MM.1S (cell line): ENCODE measurements at regions not wholly inside any gene's neighbourhood (a gene's known extent, or its start where the extent isn't known, plus 50 kb on each side); places are given as distances from the start of the nearest gene placed in this dataset.

Experiments
- DNase-seq: peaks from one replicate; pipeline ENCODE4 v3.0.0-alpha.2; 2015
- H2AFZ ChIP-seq: fragments of 300-600 bp; sonication (generic); 2 replicates; pipeline ENCODE4 v1.6.0; 2016; ENCODE audit warnings: antibody characterized with exemption, low read length
- H3F3A ChIP-seq: fragments of 300-600 bp; sonication (generic); 2 replicates; pipeline ENCODE4 v1.6.1; 2016; ENCODE audit warnings: mild to moderate bottlenecking, antibody characterized with exemption, low read length, moderate library complexity, mixed read lengths; ENCODE audit not compliant: insufficient read depth
- H3K27ac ChIP-seq: fragments of 300-600 bp; sonication (generic); 2 replicates; pipeline ENCODE4 v1.5.1; 2016; ENCODE audit warnings: mild to moderate bottlenecking, low read length
- H3K27me3 ChIP-seq: fragments of 300-600 bp; sonication (generic); replicated peaks from 2 replicates; pipeline ENCODE4 v1.6.0; 2016; ENCODE audit warnings: low read length; ENCODE audit not compliant: insufficient read depth
- H3K36me3 ChIP-seq: fragments of 300-600 bp; sonication (generic); replicated peaks from 2 replicates; pipeline ENCODE4 v1.6.1; 2016; ENCODE audit warnings: mild to moderate bottlenecking, low read length, mixed read lengths; ENCODE audit not compliant: insufficient read depth
- H3K4me1 ChIP-seq: fragments of 300-600 bp; sonication (generic); 2 replicates; pipeline ENCODE4 v1.6.1; 2016; ENCODE audit warnings: low read length, mixed read lengths
- H3K4me2 ChIP-seq: fragments of 300-600 bp; sonication (generic); 2 replicates; pipeline ENCODE4 v1.6.0; 2016; ENCODE audit warnings: low read depth, low read length
- H3K4me3 ChIP-seq: fragments of 300-600 bp; sonication (generic); 2 replicates; pipeline ENCODE4 v1.5.1; 2016; ENCODE audit warnings: low read length, mixed read lengths
- H3K79me2 ChIP-seq: fragments of 300-600 bp; sonication (generic); 2 replicates; pipeline ENCODE4 v1.6.1; 2016; ENCODE audit warnings: mixed run types, low read length, mixed read lengths
- H3K9ac ChIP-seq: fragments of 300-600 bp; sonication (generic); 2 replicates; pipeline ENCODE4 v1.6.1; 2016; ENCODE audit warnings: low read length, mixed read lengths
- H3K9me2 ChIP-seq: fragments of 300-600 bp; sonication (generic); replicated peaks from 2 replicates; pipeline ENCODE4 v1.6.1; 2016; ENCODE audit warnings: mild to moderate bottlenecking, low read length, mixed read lengths; ENCODE audit not compliant: insufficient read depth
- H3K9me3 ChIP-seq: fragments of 300-600 bp; sonication (generic); replicated peaks from 2 replicates; pipeline ENCODE4 v1.6.1; 2016; ENCODE audit warnings: mild to moderate bottlenecking, low read length, mixed read lengths; ENCODE audit not compliant: insufficient read depth
- H4K20me1 ChIP-seq: fragments of 300-600 bp; sonication (generic); 2 replicates; pipeline ENCODE4 v1.6.1; 2016; ENCODE audit warnings: mild to moderate bottlenecking, low read length, moderate library complexity, mixed read lengths; ENCODE audit not compliant: insufficient read depth
- EZH2 ChIP-seq: fragments of 300-600 bp; sonication (generic); optimal IDR thresholded peaks from 2 replicates; pipeline ENCODE3; 2017; ENCODE audit warnings: low read depth, mild to moderate bottlenecking, antibody characterized with exemption, low read length, mixed read lengths
- EZH2phosphoT487 ChIP-seq: fragments of 300-600 bp; sonication (generic); IDR thresholded peaks from 2 replicates; pipeline ENCODE4 v1.6.1; 2018; ENCODE audit warnings: antibody characterized with exemption, low read length
- TF ChIP-seq, protein P1 (sequence below): fragments of 300-600 bp; sonication (generic); IDR thresholded peaks from 2 replicates; pipeline ENCODE4 v1.5.1; 2016; ENCODE audit warnings: antibody characterized with exemption, low read length, mixed read lengths

DNA sequence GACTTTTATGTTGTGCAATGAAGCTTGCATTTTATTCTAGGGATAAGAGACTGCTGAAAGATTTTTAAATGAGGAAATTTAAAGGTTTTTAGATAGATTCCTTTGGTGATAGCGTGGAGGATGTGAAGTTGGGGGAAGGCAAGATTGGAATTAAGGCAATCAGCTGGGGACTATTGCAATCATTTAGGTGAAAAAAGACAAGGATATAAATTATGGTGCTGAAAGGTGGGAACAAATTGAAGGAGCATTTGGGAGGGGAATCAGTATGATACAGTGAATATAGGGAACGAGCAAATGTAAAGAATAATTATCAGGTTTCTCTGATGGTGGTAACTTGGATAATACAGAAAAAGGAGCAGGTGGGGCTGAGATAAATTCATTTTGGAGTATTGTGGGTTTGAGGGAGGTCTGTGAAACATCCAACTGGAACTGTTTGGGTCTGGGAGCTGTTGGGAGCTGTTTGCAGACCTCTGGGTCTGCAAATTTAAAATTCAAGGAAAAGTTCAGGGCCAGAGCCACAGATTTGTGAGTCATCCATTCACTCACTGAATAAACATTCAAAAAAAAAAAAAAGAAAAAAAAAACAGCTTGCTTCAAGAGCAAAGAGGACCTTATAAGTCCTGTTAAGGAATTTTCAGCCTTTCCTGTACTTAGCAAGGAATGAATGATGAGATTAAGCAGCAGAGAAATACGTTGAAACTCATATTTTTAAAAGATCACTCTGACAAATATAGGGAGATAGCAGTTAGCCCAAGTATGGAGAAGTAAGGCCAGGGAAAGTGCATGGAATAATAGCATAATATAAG lies 257.5 kb upstream of the FN1 start:
- DNase-seq = no peak
- H3K4me1 ChIP-seq = peaks cover 1% of the 10 kb centered on the region; the same call in 1 of the 2 replicates
- no peak overlapping the region for H2AFZ ChIP-seq
- no peaks in the 10 kb centered on the region for H3F3A ChIP-seq
- H3K4me3 ChIP-seq = no peak overlapping the region
- H4K20me1 ChIP-seq = no peaks in the 10 kb centered on the region
- H3K9me3 ChIP-seq = no peaks in the 10 kb centered on the region
- H3K27me3 ChIP-seq = no peaks in the 10 kb centered on the region
- TF ChIP-seq EZH2phosphoT487 (no peak), EZH2 (no peak)
- TF ChIP-seq, protein P1, sequence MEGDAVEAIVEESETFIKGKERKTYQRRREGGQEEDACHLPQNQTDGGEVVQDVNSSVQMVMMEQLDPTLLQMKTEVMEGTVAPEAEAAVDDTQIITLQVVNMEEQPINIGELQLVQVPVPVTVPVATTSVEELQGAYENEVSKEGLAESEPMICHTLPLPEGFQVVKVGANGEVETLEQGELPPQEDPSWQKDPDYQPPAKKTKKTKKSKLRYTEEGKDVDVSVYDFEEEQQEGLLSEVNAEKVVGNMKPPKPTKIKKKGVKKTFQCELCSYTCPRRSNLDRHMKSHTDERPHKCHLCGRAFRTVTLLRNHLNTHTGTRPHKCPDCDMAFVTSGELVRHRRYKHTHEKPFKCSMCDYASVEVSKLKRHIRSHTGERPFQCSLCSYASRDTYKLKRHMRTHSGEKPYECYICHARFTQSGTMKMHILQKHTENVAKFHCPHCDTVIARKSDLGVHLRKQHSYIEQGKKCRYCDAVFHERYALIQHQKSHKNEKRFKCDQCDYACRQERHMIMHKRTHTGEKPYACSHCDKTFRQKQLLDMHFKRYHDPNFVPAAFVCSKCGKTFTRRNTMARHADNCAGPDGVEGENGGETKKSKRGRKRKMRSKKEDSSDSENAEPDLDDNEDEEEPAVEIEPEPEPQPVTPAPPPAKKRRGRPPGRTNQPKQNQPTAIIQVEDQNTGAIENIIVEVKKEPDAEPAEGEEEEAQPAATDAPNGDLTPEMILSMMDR = no peak
- no peaks in the 10 kb centered on the region for H3K79me2 ChIP-seq
- H3K4me2 ChIP-seq = no peak overlapping the region
- H3K9me2 ChIP-seq = no peaks in the 10 kb centered on the region
- no peaks in the 10 kb centered on the region for H3K36me3 ChIP-seq
- no peak overlapping the region for H3K27ac ChIP-seq
- no peak overlapping the region for H3K9ac ChIP-seq

DNA sequence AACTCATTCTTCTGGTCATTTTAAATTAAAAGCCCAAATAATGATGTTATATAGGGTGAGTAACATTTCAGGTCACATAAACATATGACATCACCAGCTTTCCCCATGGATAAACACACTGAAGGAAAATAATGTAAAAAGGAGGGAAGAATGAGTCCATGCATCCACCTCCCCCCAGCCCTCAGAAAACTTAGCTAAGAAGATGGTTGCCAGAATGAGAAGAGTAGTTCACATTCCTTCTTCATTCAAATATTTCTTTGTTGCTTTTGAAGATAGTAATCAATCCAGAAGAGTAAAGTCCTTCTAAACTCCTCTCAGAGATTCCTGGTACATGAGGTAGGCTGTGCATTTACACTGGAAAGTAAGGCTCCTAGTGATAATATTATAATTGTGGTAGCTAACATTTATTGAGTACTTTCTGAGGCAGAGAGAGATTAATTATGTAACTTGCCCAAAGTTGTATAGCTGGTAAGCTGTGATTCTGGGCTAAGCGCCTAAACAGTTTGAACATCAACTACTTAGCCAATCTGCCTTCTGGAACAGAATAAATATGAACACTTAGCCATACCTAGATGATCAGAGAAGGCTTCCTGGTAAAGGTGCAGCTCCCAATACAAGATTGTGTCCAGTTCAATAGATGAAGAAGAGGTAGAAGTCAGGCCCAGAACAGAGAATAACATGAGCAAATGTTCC lies 256.7 kb upstream of the FN1 start:
- Histone ChIP-seq H3K4me3 (no peak overlapping the region), H2AFZ (no peak overlapping the region), H3K9me3 (no peaks in the 10 kb centered on the region), H3K4me1 (no peaks in the 10 kb centered on the region), H3K36me3 (no peaks in the 10 kb centered on the region), H3K27ac (no peak overlapping the region), H3K27me3 (no peaks in the 10 kb centered on the region), H3K4me2 (no peak overlapping the region), H3K9me2 (no peaks in the 10 kb centered on the region), H3K9ac (no peak overlapping the region), H3F3A (no peaks in the 10 kb centered on the region), H3K79me2 (no peaks in the 10 kb centered on the region), H4K20me1 (no peaks in the 10 kb centered on the region)
- DNase-seq = no peak
- TF ChIP-seq EZH2phosphoT487 (no peak), EZH2 (no peak)
- TF ChIP-seq, protein P1 = no peak

DNA sequence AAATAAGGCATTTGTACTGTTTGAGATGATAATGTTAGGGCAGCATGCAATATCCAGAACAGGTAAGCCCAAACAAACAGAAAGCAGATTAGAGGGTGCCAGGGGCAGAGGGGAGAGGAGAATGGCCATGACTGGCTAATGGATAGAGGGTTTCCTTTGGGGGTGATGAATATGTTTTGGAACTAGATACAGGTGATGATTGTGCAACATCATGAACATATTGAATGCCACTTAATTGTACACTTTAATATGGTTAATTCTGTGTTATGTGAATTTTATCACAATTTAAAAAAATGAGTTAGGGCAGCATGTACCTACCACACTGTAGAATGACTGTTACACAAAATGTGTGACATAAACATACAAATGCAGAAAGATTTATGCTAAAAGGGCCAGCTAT lies 255.5 kb upstream of the FN1 start:
- Histone ChIP-seq H3K9me2 (no peaks in the 10 kb centered on the region), H3K4me1 (no peaks in the 10 kb centered on the region), H3F3A (no peaks in the 10 kb centered on the region), H3K36me3 (no peaks in the 10 kb centered on the region), H3K4me2 (no peak overlapping the region), H3K9me3 (no peaks in the 10 kb centered on the region), H4K20me1 (no peaks in the 10 kb centered on the region), H2AFZ (no peak overlapping the region), H3K27ac (no peak overlapping the region), H3K4me3 (no peak overlapping the region), H3K27me3 (no peaks in the 10 kb centered on the region), H3K79me2 (no peaks in the 10 kb centered on the region), H3K9ac (no peak overlapping the region)
- DNase-seq = no peak
- no peak for TF ChIP-seq EZH2phosphoT487
- TF ChIP-seq, protein P1 = no peak
- no peak for TF ChIP-seq EZH2
